ENCODE measurements at regions not wholly inside any gene's neighbourhood (a gene's known extent, or its start where the extent isn't known, plus 50 kb on each side); places are given as distances from the start of the nearest gene placed in this dataset.

- no peaks in the 10 kb centered on the region for H3K27me3 ChIP-seq
- no peak overlapping the region for H3K4me3 ChIP-seq
- no peaks in the 10 kb centered on the region for H3K36me3 ChIP-seq
Measured at GRCh38 chr15:33256874-33257273, 53.9 kb upstream of the RYR3 start.

GRCh38 chr15:33244471-33244870, 50.0 kb upstream of the FMN1 start:
- Histone ChIP-seq H3K27ac (no peak overlapping the region), H3K4me1 (peaks cover 23% of the 10 kb centered on the region)
- peak in 1 of 2 experiments; percentile 20 for DNase-seq

More at GRCh38 chr15:33256874-33257273, 53.9 kb upstream of the RYR3 start:
- Histone ChIP-seq H3K27ac (no peak overlapping the region), H3K4me1 (no peaks in the 10 kb centered on the region), H3K9me3 (replicated peaks) (no peaks in the 10 kb centered on the region)
- DNase-seq: no peak

More at GRCh38 chr15:33244471-33244870, 50.0 kb upstream of the FMN1 start:
- Histone ChIP-seq H3K27me3 (no peaks in the 10 kb centered on the region), H3K4me3 (no peak overlapping the region), H3K9me3 (replicated peaks) (no peaks in the 10 kb centered on the region), H3K36me3 (no peaks in the 10 kb centered on the region)
